OCI-LY7 (cell line): ENCODE measurements at regions not wholly inside any gene's neighbourhood (a gene's known extent, or its start where the extent isn't known, plus 50 kb on each side); places are given as distances from the start of the nearest gene placed in this dataset.

Experiments used
- BruUV-seq: library from RNA; stranded (reverse); fragments of 400-500 nt; replicated peaks from 2 replicates; lab custom pipeline; 2021; lab: Mats Ljungman, UMichigan
- CTCF ChIA-PET: fragments of 300-600 bp; sonication (Branson Sonifier 250); formaldehyde crosslinking; loops from one replicate; lab custom pipeline; 2022; ENCODE audit warnings: antibody characterized with exemption; ENCODE audit not compliant: unreplicated experiment; lab: Charles Lee
- POLR2A ChIA-PET: fragments of 300-600 bp; sonication (Branson Sonifier 250); formaldehyde crosslinking; loops from one replicate; lab custom pipeline; 2022; ENCODE audit warnings: antibody characterized with exemption; lab: Charles Lee
- DNase-seq: peaks from one replicate; pipeline ENCODE4 v3.0.0-alpha.2; 2015; ENCODE audit warnings: low spot score
- H2AFZ ChIP-seq: fragments of 200-600 bp; sonication (generic), shearing (Covaris generic); 2 replicates; pipeline ENCODE4 v1.6.1; 2014; ENCODE audit warnings: mild to moderate bottlenecking, antibody characterized with exemption, low read length, moderate library complexity
- H3K27ac ChIP-seq: fragments of 200-600 bp; sonication (generic); 2 replicates; pipeline ENCODE4 v1.5.1; 2014; ENCODE audit warnings: mixed run types, low read depth, mild to moderate bottlenecking, moderate library complexity, low read length, inconsistent platforms; ENCODE audit not compliant: poor library complexity, severe bottlenecking
- H3K36me3 ChIP-seq: fragments of 200-600 bp; sonication (generic); 2 replicates; pipeline ENCODE4 v1.6.1; 2014; ENCODE audit warnings: mild to moderate bottlenecking, antibody characterized with exemption, low read length, moderate library complexity, mixed read lengths; ENCODE audit not compliant: insufficient read depth
- H3K4me1 ChIP-seq: fragments of 200-600 bp; sonication (generic); 2 replicates; pipeline ENCODE4 v1.5.1; 2014; ENCODE audit warnings: mild to moderate bottlenecking, low read length; ENCODE audit not compliant: insufficient read depth, poor library complexity, severe bottlenecking
- H3K4me2 ChIP-seq: fragments of 200-600 bp; sonication (generic); 2 replicates; pipeline ENCODE4 v1.6.1; 2014; ENCODE audit warnings: mild to moderate bottlenecking, low read length
- H3K4me3 ChIP-seq: fragments of 200-600 bp; sonication (generic); 2 replicates; pipeline ENCODE4 v1.5.1; 2014; ENCODE audit warnings: mild to moderate bottlenecking, low read depth, low read length; ENCODE audit not compliant: poor library complexity, severe bottlenecking
- H3K79me2 ChIP-seq: fragments of 200-600 bp; sonication (generic); 2 replicates; pipeline ENCODE4 v1.6.1; 2016; ENCODE audit warnings: low read depth, mild to moderate bottlenecking, low read length, moderate library complexity, mixed read lengths; ENCODE audit not compliant: insufficient read depth
- H3K9me2 ChIP-seq: fragments of 200-600 bp; sonication (generic); 2 replicates; pipeline ENCODE4 v1.6.1; 2016; ENCODE audit warnings: mild to moderate bottlenecking, low read length, mixed read lengths; ENCODE audit not compliant: insufficient read depth
- H3K9me3 ChIP-seq: fragments of 200-600 bp; sonication (generic); 2 replicates; pipeline ENCODE4 v1.6.1; 2014; ENCODE audit warnings: mild to moderate bottlenecking, mixed run types, low read length, mixed read lengths
- H4K20me1 ChIP-seq: fragments of 200-600 bp; sonication (generic); 2 replicates; pipeline ENCODE4 v1.6.1; 2014; ENCODE audit warnings: mild to moderate bottlenecking, antibody characterized with exemption, low read length, moderate library complexity, mixed read lengths; ENCODE audit not compliant: insufficient read depth
- CTCF ChIP-seq: fragments of 200-600 bp; sonication (generic); conservative IDR thresholded peaks from 2 replicates; pipeline ENCODE4 v1.5.1; 2014; ENCODE audit warnings: mild to moderate bottlenecking, antibody characterized with exemption, low read length, moderate library complexity, mixed read lengths
- EZH2phosphoT487 ChIP-seq: fragments of 200-600 bp; sonication (generic); IDR thresholded peaks from 2 replicates; pipeline ENCODE4 v1.6.1; 2018; ENCODE audit warnings: low read depth, borderline replicate concordance, mild to moderate bottlenecking, mixed run types, antibody characterized with exemption, low read length, moderate library complexity, mixed read lengths
- intact Hi-C: fragments of 100-400 bp; cut with micrococcal nuclease; formaldehyde crosslinking; loops from one replicate; pipeline ENCODE4 v1.10.0; 2022; ENCODE audit not compliant: unreplicated experiment

DNA sequence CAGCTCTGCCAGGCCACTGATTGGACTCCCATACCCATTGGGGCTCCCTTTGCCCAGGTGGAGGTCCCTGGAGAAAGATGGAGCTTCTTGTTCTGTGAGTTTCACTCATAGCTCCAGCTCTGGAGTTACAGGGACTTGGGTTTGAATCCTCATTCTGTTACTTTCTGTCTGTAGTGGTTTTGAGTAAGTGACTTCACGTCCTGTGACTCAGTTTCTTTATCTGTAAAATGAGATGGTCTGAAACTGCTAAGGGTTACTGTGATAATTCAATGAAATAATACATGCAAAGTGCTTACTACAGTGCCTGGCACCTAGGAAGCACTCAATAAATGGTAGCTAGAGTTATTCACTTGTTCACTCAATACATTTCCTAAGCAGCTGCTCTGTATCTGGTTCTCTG is 88.5 kb upstream of the SLC2A1 start:
- Histone ChIP-seq H3K36me3 (no peaks in the 10 kb centered on the region), H3K9me3 (no peaks in the 10 kb centered on the region), H3K4me3 (no peak overlapping the region), H4K20me1 (no peaks in the 10 kb centered on the region), H2AFZ (no peak overlapping the region), H3K4me1 (no peaks in the 10 kb centered on the region), H3K79me2 (no peaks in the 10 kb centered on the region), H3K4me2 (no peak overlapping the region), H3K9me2 (no peaks in the 10 kb centered on the region), H3K27ac (no peak overlapping the region)
- DNase-seq: no peak
- intact Hi-C loops: no loop called here
- POLR2A ChIA-PET: interaction anchor here (0.5 kb wide), 1 partner anchor 14 kb away, joined by 3 read pairs; no protein-coding TSS in a partner anchor
- BruUV-seq: no TSS peak
- CTCF ChIA-PET: no interaction called here
- TF ChIP-seq CTCF (no peak), EZH2phosphoT487 (no peak)

GRCh38 chr1:43044572-43045361 is 86.1 kb upstream of the SLC2A1 start:
- H4K20me1 ChIP-seq: no peaks in the 10 kb centered on the region
- POLR2A ChIA-PET: no interaction called here
- no peaks in the 10 kb centered on the region for H3K4me1 ChIP-seq
- no peak overlapping the region for H3K4me2 ChIP-seq
- intact Hi-C loops: no loop called here
- no peaks in the 10 kb centered on the region for H3K79me2 ChIP-seq
- no peak for TF ChIP-seq EZH2phosphoT487
- no peak for TF ChIP-seq CTCF
- no peaks in the 10 kb centered on the region for H3K9me3 ChIP-seq
- H2AFZ ChIP-seq: no peak overlapping the region
- no TSS peak for BruUV-seq
- H3K36me3 ChIP-seq: no peaks in the 10 kb centered on the region
- H3K9me2 ChIP-seq: no peaks in the 10 kb centered on the region
- no peak for DNase-seq
- no peak overlapping the region for H3K4me3 ChIP-seq
- H3K27ac ChIP-seq: no peak overlapping the region
- CTCF ChIA-PET: no interaction called here

GRCh38 chr1:43043695-43044094 is 85.0 kb upstream of the SLC2A1 start:
- no peaks in the 10 kb centered on the region for H3K4me1 ChIP-seq
- POLR2A ChIA-PET: no interaction called here
- no peaks in the 10 kb centered on the region for H3K79me2 ChIP-seq
- H3K4me3 ChIP-seq: no peak overlapping the region
- DNase-seq: no peak
- H3K9me3 ChIP-seq: no peaks in the 10 kb centered on the region
- CTCF ChIA-PET: no interaction called here
- no peak overlapping the region for H3K27ac ChIP-seq
- no TSS peak for BruUV-seq
- H4K20me1 ChIP-seq: no peaks in the 10 kb centered on the region
- no peak overlapping the region for H2AFZ ChIP-seq
- no peaks in the 10 kb centered on the region for H3K36me3 ChIP-seq
- intact Hi-C loops: no loop called here
- H3K4me2 ChIP-seq: no peak overlapping the region
- TF ChIP-seq EZH2phosphoT487 (no peak), CTCF (no peak)
- no peaks in the 10 kb centered on the region for H3K9me2 ChIP-seq
